SHP77 treated with DMSO at 0.1 percent for 48 hours (cell line): ENCODE measurements at regions not wholly inside any gene's neighbourhood (a gene's known extent, or its start where the extent isn't known, plus 50 kb on each side); places are given as distances from the start of the nearest gene placed in this dataset.
"Not testable (repeated sequence)": the region's sequence is repeated elsewhere in the genome, so short reads cannot be mapped to it uniquely, and the experiment has no call there.

Source experiments
- DNase-seq: peaks from one replicate; lab custom pipeline; 2025; lab: John Stamatoyannopoulos, UW

GRCh38 chr2:215537611-215538010, 101.7 kb upstream of the FN1 start:
- no peak for DNase-seq

GRCh38 chr2:215536510-215536909, 100.6 kb upstream of the FN1 start:
- no peak for DNase-seq

- DNase-seq: no peak
Measured at GRCh38 chr2:215535741-215536140, 99.9 kb upstream of the FN1 start.

- no peak for DNase-seq
Measured at GRCh38 chr2:215535125-215535668, 99.3 kb upstream of the FN1 start.

GRCh38 chr2:215533716-215534115, 97.8 kb upstream of the FN1 start:
- DNase-seq: not testable (repeated sequence)

GRCh38 chr2:215532844-215533243, 97.0 kb upstream of the FN1 start:
- no peak for DNase-seq

- no peak for DNase-seq
Measured at GRCh38 chr2:215531284-215531683, 95.4 kb upstream of the FN1 start.

- DNase-seq: no peak
Measured at GRCh38 chr2:215530191-215530968, 94.5 kb upstream of the FN1 start.

- no peak for DNase-seq
Measured at GRCh38 chr2:215529271-215529670, 93.4 kb upstream of the FN1 start.

- DNase-seq: no peak
Measured at GRCh38 chr2:215528555-215528954, 92.7 kb upstream of the FN1 start.

- no peak for DNase-seq
Measured at GRCh38 chr2:215527736-215528135, 91.9 kb upstream of the FN1 start.

- no peak for DNase-seq
Measured at GRCh38 chr2:215526341-215526740, 90.5 kb upstream of the FN1 start.

GRCh38 chr2:215522237-215522636, 86.4 kb upstream of the FN1 start:
- DNase-seq: no peak

GRCh38 chr2:215521031-215521430, 85.2 kb upstream of the FN1 start:
- DNase-seq: no peak

GRCh38 chr2:215517391-215517790, 81.5 kb upstream of the FN1 start:
- DNase-seq: no peak

- DNase-seq: no peak
Measured at GRCh38 chr2:215514516-215514915, 78.6 kb upstream of the FN1 start.

- no peak for DNase-seq
Measured at GRCh38 chr2:215511454-215512346, 75.8 kb upstream of the FN1 start.

GRCh38 chr2:215507836-215508235, 72.0 kb upstream of the FN1 start:
- no peak for DNase-seq

- no peak for DNase-seq
Measured at GRCh38 chr2:215507136-215507535, 71.3 kb upstream of the FN1 start.

GRCh38 chr2:215506604-215506990, 70.7 kb upstream of the FN1 start:
- DNase-seq: no peak

GRCh38 chr2:215505044-215505786, 69.3 kb upstream of the FN1 start:
- DNase-seq: no peak

- DNase-seq: no peak
Measured at GRCh38 chr2:215504547-215504946, 68.7 kb upstream of the FN1 start.
